CD14-positive monocyte (primary cell): ENCODE measurements at regions not wholly inside any gene's neighbourhood (a gene's known extent, or its start where the extent isn't known, plus 50 kb on each side); places are given as distances from the start of the nearest gene placed in this dataset.

Experiments
- DNase-seq, 3 donors: peaks; one replicate each; pipeline ENCODE4 v3.0.0-alpha.2; 2011 to 2022
- H2AFZ ChIP-seq: 2 replicates; pipeline ENCODE4 v1.6.0; 2012; ENCODE audit warnings: mild to moderate bottlenecking, low read depth, low read length, inconsistent platforms; ENCODE audit not compliant: insufficient read depth, poor library complexity, severe bottlenecking
- H3K27ac ChIP-seq, 2 donors: 1 replicate in 1 of 2; 2 replicates in 1 of 2; pipeline ENCODE4 v1.5.1; 2012 to 2013; ENCODE audit warnings: low read length in 2 of 2, control low read depth in 1 of 2, inconsistent platforms in 1 of 2, low read depth in 1 of 2, mild to moderate bottlenecking in 1 of 2
- H3K27me3 ChIP-seq, 2 donors: one replicate each; pipeline versions ENCODE4 v1.6.0 to v1.6.1; 2011 to 2013; ENCODE audit warnings: low read length in 2 of 2; ENCODE audit not compliant: control insufficient read depth in 2 of 2, insufficient read depth in 2 of 2
- H3K36me3 ChIP-seq, 2 donors: replicated peaks in 1 of 2; 1 replicate in 1 of 2; 2 replicates in 1 of 2; pipeline versions ENCODE4 v1.5.1 to v1.6.1; 2012 to 2013; ENCODE audit warnings: low read length in 2 of 2, control low read depth in 1 of 2, inconsistent platforms in 1 of 2, mild to moderate bottlenecking in 1 of 2; ENCODE audit not compliant: insufficient read depth in 2 of 2, control insufficient read depth in 1 of 2
- H3K4me1 ChIP-seq, 2 donors: 1 replicate in 1 of 2; 2 replicates in 1 of 2; pipeline versions ENCODE4 v1.5.1 to v1.6.1; 2012 to 2013; ENCODE audit warnings: low read length in 2 of 2, control low read depth in 1 of 2, inconsistent platforms in 1 of 2, mild to moderate bottlenecking in 1 of 2, moderate library complexity in 1 of 2; ENCODE audit not compliant: insufficient read depth in 2 of 2, control insufficient read depth in 1 of 2
- H3K4me2 ChIP-seq: replicated peaks from 2 replicates; pipeline ENCODE3; 2012; ENCODE audit warnings: low read length, moderate library complexity, mild to moderate bottlenecking; ENCODE audit not compliant: poor library complexity, severe bottlenecking; ENCODE audit errors: extremely low read depth
- H3K4me3 ChIP-seq, 3 experiments: fragments of 200-600 bp in 1 of 3; sonication (generic) in 1 of 3; replicated peaks in 1 of 3; 1 replicate in 2 of 3; 2 replicates in 1 of 3; pipeline ENCODE4 v1.5.1; 2011 to 2013; ENCODE audit warnings: low read length in 3 of 3, mild to moderate bottlenecking in 3 of 3, control low read depth in 2 of 3, low read depth in 2 of 3, inconsistent platforms in 1 of 3, moderate library complexity in 1 of 3
- H3K79me2 ChIP-seq: 2 replicates; pipeline ENCODE4 v1.6.0; 2012; ENCODE audit warnings: mild to moderate bottlenecking, control low read depth, inconsistent platforms, low read length, moderate library complexity; ENCODE audit not compliant: insufficient read depth
- H3K9ac ChIP-seq: 2 replicates; pipeline ENCODE4 v1.6.0; 2017; ENCODE audit warnings: low read length, mild to moderate bottlenecking; ENCODE audit not compliant: insufficient read depth, poor library complexity, severe bottlenecking
- H3K9me3 ChIP-seq, 2 donors: replicated peaks in 1 of 2; 1 replicate in 1 of 2; 2 replicates in 1 of 2; pipeline versions ENCODE4 v1.5.1 to v1.6.1; 2012 to 2013; ENCODE audit warnings: low read length in 2 of 2, control low read depth in 1 of 2; ENCODE audit not compliant: control insufficient read depth in 1 of 2, insufficient read depth in 1 of 2
- H4K20me1 ChIP-seq: 2 replicates; pipeline ENCODE4 v1.6.0; 2012; ENCODE audit warnings: mild to moderate bottlenecking, low read length, control low read depth, moderate library complexity; ENCODE audit not compliant: insufficient read depth
- H3K27ac Mint-ChIP-seq, 7 donors: one replicate each; pipeline ENCODE4 v1.8.0; 2020; ENCODE audit warnings: mild to moderate bottlenecking in 7 of 7, mixed read lengths in 7 of 7, moderate library complexity in 6 of 7, inconsistent platforms in 2 of 7
- H3K27me3 Mint-ChIP-seq, 3 donors: one replicate each; pipeline ENCODE4 v1.8.0; 2021 to 2022; ENCODE audit warnings: low read depth in 3 of 3, mild to moderate bottlenecking in 3 of 3, mixed read lengths in 3 of 3, moderate library complexity in 3 of 3, inconsistent platforms in 1 of 3
- H3K36me3 Mint-ChIP-seq, 2 donors: one replicate each; pipeline ENCODE4 v1.8.0; 2020; ENCODE audit warnings: mixed read lengths in 2 of 2, inconsistent platforms in 1 of 2, mild to moderate bottlenecking in 1 of 2
- H3K4me1 Mint-ChIP-seq: one replicate; pipeline ENCODE4 v1.8.0; 2020; ENCODE audit warnings: mild to moderate bottlenecking, mixed read lengths
- H3K4me3 Mint-ChIP-seq, 2 donors: one replicate each; pipeline ENCODE4 v1.8.0; 2020; ENCODE audit warnings: mild to moderate bottlenecking in 2 of 2, mixed read lengths in 2 of 2, moderate library complexity in 1 of 2
- H3K9me3 Mint-ChIP-seq, 7 donors: one replicate each; pipeline ENCODE4 v1.8.0; 2020 to 2022; ENCODE audit warnings: mixed read lengths in 7 of 7, mild to moderate bottlenecking in 6 of 7, moderate library complexity in 6 of 7, inconsistent platforms in 2 of 7
- WGBS: methylation state at CpG from one replicate; pipeline ENCODE4 v1.1.5; 2013; ENCODE audit warnings: missing lambda C conversion rate; ENCODE audit not compliant: insufficient coverage; 5-methylcytosine and 5-hydroxymethylcytosine counted together
- intact Hi-C, 2 donors: fragments of 100-400 bp; cut with micrococcal nuclease; formaldehyde crosslinking; loops; one replicate each; pipeline versions ENCODE4 v1.15.0 to v1.15.1; 2023
- TF ChIP-seq, protein P1 (sequence below): fragments of 200-600 bp; IDR thresholded peaks from one replicate; pipeline ENCODE4 v1.8.0; 2022; ENCODE audit warnings: antibody characterized with exemption, mild to moderate bottlenecking

DNA sequence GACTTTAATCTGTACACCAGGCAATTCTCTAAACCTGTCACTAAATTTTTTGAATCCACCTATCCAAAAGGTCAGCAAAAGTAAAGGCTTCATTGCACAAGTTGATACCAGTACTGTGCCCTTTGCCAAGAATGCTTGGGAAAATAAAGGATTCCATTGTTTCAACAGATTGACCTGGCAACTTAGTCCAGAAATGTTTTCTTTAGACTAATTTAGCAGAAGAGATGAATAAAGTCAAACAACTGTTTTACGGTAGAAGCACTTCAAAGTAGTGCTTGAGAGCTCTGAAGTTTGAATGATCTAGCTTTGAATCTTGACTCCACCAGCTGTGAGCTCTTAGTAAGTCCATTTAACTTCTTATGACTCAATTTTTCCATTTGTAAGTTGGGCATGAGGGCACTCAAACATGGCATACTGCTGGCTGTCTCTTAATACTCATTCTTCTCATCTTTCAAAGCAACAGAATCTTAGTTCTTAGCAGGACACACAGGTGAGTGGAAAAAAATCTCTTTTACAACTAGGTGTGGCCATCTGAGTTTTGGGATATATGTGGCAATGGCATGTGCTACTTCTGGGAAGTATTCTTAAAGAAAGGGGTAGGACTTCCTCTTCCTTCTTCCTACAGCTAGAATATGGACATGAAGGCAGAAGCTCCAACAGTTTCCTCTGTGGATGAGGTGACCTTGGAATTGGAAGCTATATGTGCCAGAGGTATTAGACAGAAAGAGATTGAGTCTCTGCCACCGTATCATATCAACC, 55.9 kb upstream of the LOC128125822 start:
- TF ChIP-seq, protein P1, sequence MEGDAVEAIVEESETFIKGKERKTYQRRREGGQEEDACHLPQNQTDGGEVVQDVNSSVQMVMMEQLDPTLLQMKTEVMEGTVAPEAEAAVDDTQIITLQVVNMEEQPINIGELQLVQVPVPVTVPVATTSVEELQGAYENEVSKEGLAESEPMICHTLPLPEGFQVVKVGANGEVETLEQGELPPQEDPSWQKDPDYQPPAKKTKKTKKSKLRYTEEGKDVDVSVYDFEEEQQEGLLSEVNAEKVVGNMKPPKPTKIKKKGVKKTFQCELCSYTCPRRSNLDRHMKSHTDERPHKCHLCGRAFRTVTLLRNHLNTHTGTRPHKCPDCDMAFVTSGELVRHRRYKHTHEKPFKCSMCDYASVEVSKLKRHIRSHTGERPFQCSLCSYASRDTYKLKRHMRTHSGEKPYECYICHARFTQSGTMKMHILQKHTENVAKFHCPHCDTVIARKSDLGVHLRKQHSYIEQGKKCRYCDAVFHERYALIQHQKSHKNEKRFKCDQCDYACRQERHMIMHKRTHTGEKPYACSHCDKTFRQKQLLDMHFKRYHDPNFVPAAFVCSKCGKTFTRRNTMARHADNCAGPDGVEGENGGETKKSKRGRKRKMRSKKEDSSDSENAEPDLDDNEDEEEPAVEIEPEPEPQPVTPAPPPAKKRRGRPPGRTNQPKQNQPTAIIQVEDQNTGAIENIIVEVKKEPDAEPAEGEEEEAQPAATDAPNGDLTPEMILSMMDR, result no peak
- Mint-ChIP-seq H3K27ac (no peak overlapping the region), H3K36me3 (no peaks in the 10 kb centered on the region), H3K9me3 (peaks cover 0 to 2% (median 0%) of the 10 kb centered on the region in 7 donors), H3K4me1 (peaks cover 2% of the 10 kb centered on the region), H3K27me3 (peaks cover 2% of the 10 kb centered on the region in 3 donors), H3K4me3 (no peak overlapping the region)
- H3K27ac ChIP-seq, result no peak overlapping the region
- no peaks in the 10 kb centered on the region for H3K9me3 ChIP-seq
- no peak overlapping the region for H3K4me3 ChIP-seq
- no peaks in the 10 kb centered on the region for H3K36me3 ChIP-seq
- H3K27me3 ChIP-seq, result no peaks in the 10 kb centered on the region
- intact Hi-C loops, result no loop called here
- H3K4me2 ChIP-seq, result no peak overlapping the region
- no peaks in the 10 kb centered on the region for H3K79me2 ChIP-seq
- no peak for DNase-seq
- no peaks in the 10 kb centered on the region for H4K20me1 ChIP-seq
- no peak overlapping the region for H3K9ac ChIP-seq
- 100% methylated on average over 1 of the region's 2 CpGs for WGBS
- H3K4me1 ChIP-seq, result no peaks in the 10 kb centered on the region
- H2AFZ ChIP-seq, result no peak overlapping the region

DNA sequence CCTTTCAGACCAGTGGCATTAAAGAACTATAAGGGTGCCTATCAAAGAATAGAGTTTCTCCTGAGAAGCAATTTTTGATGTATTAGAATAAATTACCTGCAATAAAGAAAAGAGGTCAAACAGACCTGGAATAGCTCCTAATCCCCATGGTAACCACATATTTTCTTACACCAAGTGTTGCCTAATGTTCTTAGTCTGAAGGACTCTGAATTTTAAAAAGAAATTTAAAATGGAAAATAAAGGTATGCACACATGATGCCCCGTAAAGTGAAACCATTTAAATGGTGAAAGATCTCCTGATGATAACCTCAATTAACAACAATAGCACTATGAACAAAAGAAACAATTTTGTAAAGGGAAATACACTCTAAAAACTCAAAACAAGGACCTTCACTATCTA, 55.1 kb upstream of the LOC128125822 start:
- intact Hi-C loops, result no loop called here
- Histone ChIP-seq H3K4me3 (no peak overlapping the region), H2AFZ (no peak overlapping the region), H3K79me2 (no peaks in the 10 kb centered on the region), H3K4me2 (no peak overlapping the region), H4K20me1 (no peaks in the 10 kb centered on the region), H3K27me3 (no peaks in the 10 kb centered on the region), H3K27ac (no peak overlapping the region), H3K4me1 (no peaks in the 10 kb centered on the region), H3K36me3 (no peaks in the 10 kb centered on the region), H3K9ac (no peak overlapping the region), H3K9me3 (no peaks in the 10 kb centered on the region)
- TF ChIP-seq, protein P1, result no peak
- no CpG with 5 or more reads among the region's 1 CpG for WGBS
- H3K4me1 Mint-ChIP-seq, result peaks cover 2% of the 10 kb centered on the region
- no peak for DNase-seq
- peaks cover 0 to 2% (median 0%) of the 10 kb centered on the region in 7 donors for H3K9me3 Mint-ChIP-seq
- no peaks in the 10 kb centered on the region for H3K36me3 Mint-ChIP-seq
- no peak overlapping the region for H3K4me3 Mint-ChIP-seq
- H3K27me3 Mint-ChIP-seq, result peaks cover 0 to 4% (median 2%) of the 10 kb centered on the region in 3 donors
- no peak overlapping the region for H3K27ac Mint-ChIP-seq
